GM12874 (cell line): ENCODE measurements at regions not wholly inside any gene's neighbourhood (a gene's known extent, or its start where the extent isn't known, plus 50 kb on each side); places are given as distances from the start of the nearest gene placed in this dataset.

ENCODE experiments used
- CTCF ChIP-seq: IDR thresholded peaks from 2 replicates; pipeline ENCODE4 v1.5.1; 2011; ENCODE audit warnings: low read depth, mild to moderate bottlenecking, control low read depth, low read length, moderate library complexity; ENCODE audit not compliant: insufficient read depth

- no peak for TF ChIP-seq CTCF
Observed at GRCh38 chr3:82378392-82378791, 616.9 kb upstream of the GBE1 start.

- no peak for TF ChIP-seq CTCF
Observed at GRCh38 chr3:82376883-82377282, 615.4 kb upstream of the GBE1 start.

GRCh38 chr3:82364827-82365226 lies 603.4 kb upstream of the GBE1 start:
- TF ChIP-seq CTCF = no peak

GRCh38 chr3:82363131-82363530 lies 601.7 kb upstream of the GBE1 start:
- no peak for TF ChIP-seq CTCF

- TF ChIP-seq CTCF = no peak
Observed at GRCh38 chr3:82355228-82355627, 593.8 kb upstream of the GBE1 start.

GRCh38 chr3:82354228-82354627 lies 592.8 kb upstream of the GBE1 start:
- TF ChIP-seq CTCF = no peak

GRCh38 chr3:82353306-82354171 lies 592.1 kb upstream of the GBE1 start:
- no peak for TF ChIP-seq CTCF
